ENCODE measurements at regions not wholly inside any gene's neighbourhood (a gene's known extent, or its start where the extent isn't known, plus 50 kb on each side); places are given as distances from the start of the nearest gene placed in this dataset.

GRCh38 chr5:117568622-117569021 lies 994.0 kb upstream of the SEMA6A start:
- H3K27ac ChIP-seq: no peak overlapping the region
- no peak for TF ChIP-seq ZFX (IDR thresholded peaks at IDR 0.05; ENCODE audit: borderline replicate concordance)
- TF ChIP-seq CTCF (IDR thresholded peaks at IDR 0.05): no peak

GRCh38 chr5:117568126-117568525 lies 993.5 kb upstream of the SEMA6A start:
- TF ChIP-seq ZFX (IDR thresholded peaks at IDR 0.05; ENCODE audit: borderline replicate concordance) (no peak), CTCF (IDR thresholded peaks at IDR 0.05) (no peak)
- H3K27ac ChIP-seq: no peak overlapping the region

- H3K27ac ChIP-seq: no peak overlapping the region
- TF ChIP-seq ZFX (IDR thresholded peaks at IDR 0.05; ENCODE audit: borderline replicate concordance) (no peak), CTCF (IDR thresholded peaks at IDR 0.05) (no peak)
Measured at GRCh38 chr5:117562647-117563046, 988.0 kb upstream of the SEMA6A start.

GRCh38 chr5:117561531-117561930 lies 986.9 kb upstream of the SEMA6A start:
- no peak overlapping the region for H3K27ac ChIP-seq
- no peak for TF ChIP-seq CTCF (IDR thresholded peaks at IDR 0.05)
- no peak for TF ChIP-seq ZFX (IDR thresholded peaks at IDR 0.05; ENCODE audit: borderline replicate concordance)

- TF ChIP-seq CTCF (IDR thresholded peaks at IDR 0.05) (no peak), ZFX (IDR thresholded peaks at IDR 0.05; ENCODE audit: borderline replicate concordance) (no peak)
Measured at GRCh38 chr5:117559005-117559844, 984.6 kb upstream of the SEMA6A start.

GRCh38 chr5:117551236-117551635 lies 976.6 kb upstream of the SEMA6A start:
- H3K27ac ChIP-seq: no peak overlapping the region
- no peak for TF ChIP-seq ZFX (IDR thresholded peaks at IDR 0.05; ENCODE audit: borderline replicate concordance)

More at GRCh38 chr5:117559005-117559844, 984.6 kb upstream of the SEMA6A start:
- H3K27ac ChIP-seq: no peak overlapping the region

GRCh38 chr5:117547192-117547591 lies 972.6 kb upstream of the SEMA6A start:
- H3K27ac ChIP-seq: no peak overlapping the region
- TF ChIP-seq ZFX (IDR thresholded peaks at IDR 0.05; ENCODE audit: borderline replicate concordance) (no peak), CTCF (IDR thresholded peaks at IDR 0.05) (no peak)

Measured in 22Rv1 (cell line).